SK-N-SH treated with all-trans-retinoic acid at 6 μM for 48 hours (cell line): ENCODE measurements at regions not wholly inside any gene's neighbourhood (a gene's known extent, or its start where the extent isn't known, plus 50 kb on each side); places are given as distances from the start of the nearest gene placed in this dataset.

Source experiments
- CREB5 ChIP-seq: fragments of 250-450 bp; sonication (Bioruptor Pico); IDR thresholded peaks from 2 replicates; pipeline ENCODE4 v1.5.1; 2020; ENCODE audit warnings: low read depth, mild to moderate bottlenecking, moderate library complexity
- OSR1 ChIP-seq: fragments of 250-450 bp; sonication (Bioruptor Pico); IDR thresholded peaks from 2 replicates; pipeline ENCODE4 v1.8.0; 2022; ENCODE audit warnings: moderate library complexity, mild to moderate bottlenecking, inconsistent platforms
- PATZ1 ChIP-seq: fragments of 250-450 bp; sonication (Bioruptor Pico); IDR thresholded peaks from 2 replicates; pipeline ENCODE4 v1.8.0; 2020; ENCODE audit warnings: mild to moderate bottlenecking, moderate library complexity, borderline replicate concordance
- PPARA ChIP-seq: fragments of 250-450 bp; sonication (Bioruptor Pico); IDR thresholded peaks from 2 replicates; pipeline ENCODE4 v1.5.0; 2020; ENCODE audit warnings: mild to moderate bottlenecking, borderline replicate concordance
- TOX ChIP-seq: fragments of 250-450 bp; sonication (Bioruptor Pico); IDR thresholded peaks from 2 replicates; pipeline ENCODE4 v1.8.0; 2021; ENCODE audit warnings: mild to moderate bottlenecking, moderate library complexity, borderline replicate concordance
- ZFP3 ChIP-seq: fragments of 250-450 bp; sonication (Bioruptor Pico); IDR thresholded peaks from 2 replicates; pipeline ENCODE4 v1.5.0; 2020; ENCODE audit warnings: mild to moderate bottlenecking, moderate library complexity
- ZNF565 ChIP-seq: fragments of 450-650 bp; formaldehyde crosslinking; conservative IDR thresholded peaks from 2 replicates; pipeline ENCODE4 v1.5.0; 2020; ENCODE audit warnings: low read depth, mild to moderate bottlenecking, moderate library complexity
- ZNF8 ChIP-seq: fragments of 450-650 bp; formaldehyde crosslinking; IDR thresholded peaks from 2 replicates; pipeline ENCODE4 v1.5.0; 2020; ENCODE audit warnings: mild to moderate bottlenecking, moderate library complexity

GRCh38 chr10:31619531-31620061 lies 300.6 kb downstream of the ZEB1 start:
- no peak for TF ChIP-seq PPARA (CRISPR knock-in tag)
- no peak for TF ChIP-seq ZNF8 (CRISPR knock-in tag)
- TF ChIP-seq TOX (CRISPR knock-in tag): no peak
- no peak for TF ChIP-seq OSR1
- no peak for TF ChIP-seq ZNF565 (CRISPR knock-in tag)
- TF ChIP-seq CREB5: no peak
- TF ChIP-seq ZFP3 (CRISPR knock-in tag): no peak
- no peak for TF ChIP-seq PATZ1 (CRISPR knock-in tag)
